HG03064 (cell line): ENCODE measurements at regions not wholly inside any gene's neighbourhood (a gene's known extent, or its start where the extent isn't known, plus 50 kb on each side); places are given as distances from the start of the nearest gene placed in this dataset.

Experiments
- ATAC-seq: cut with Tn5 transposase; IDR thresholded peaks from one replicate; pipeline ENCODE4 v1.9.1; 2021; ENCODE audit warnings: low read depth; ENCODE audit not compliant: unreplicated experiment

DNA sequence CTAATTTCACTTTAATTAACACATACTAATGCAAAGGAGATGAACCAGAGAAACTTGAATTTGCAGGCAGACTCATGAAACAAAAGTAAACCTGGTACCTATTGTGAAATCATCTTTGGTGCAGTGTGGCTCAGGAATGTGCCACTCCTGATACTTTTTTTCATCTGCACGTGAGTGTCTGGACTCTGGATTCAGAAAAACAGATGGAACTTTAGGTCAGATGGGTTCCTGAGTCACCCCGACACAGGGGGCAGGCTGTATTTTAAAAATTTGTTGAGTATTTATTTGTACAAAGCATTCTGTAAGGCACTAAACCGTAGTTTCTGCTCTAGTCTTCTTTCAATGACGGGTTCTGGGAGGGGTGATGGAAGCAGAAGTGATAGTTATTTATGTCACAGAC, 52.2 kb upstream of the TUT7 start:
- no peak for ATAC-seq

DNA sequence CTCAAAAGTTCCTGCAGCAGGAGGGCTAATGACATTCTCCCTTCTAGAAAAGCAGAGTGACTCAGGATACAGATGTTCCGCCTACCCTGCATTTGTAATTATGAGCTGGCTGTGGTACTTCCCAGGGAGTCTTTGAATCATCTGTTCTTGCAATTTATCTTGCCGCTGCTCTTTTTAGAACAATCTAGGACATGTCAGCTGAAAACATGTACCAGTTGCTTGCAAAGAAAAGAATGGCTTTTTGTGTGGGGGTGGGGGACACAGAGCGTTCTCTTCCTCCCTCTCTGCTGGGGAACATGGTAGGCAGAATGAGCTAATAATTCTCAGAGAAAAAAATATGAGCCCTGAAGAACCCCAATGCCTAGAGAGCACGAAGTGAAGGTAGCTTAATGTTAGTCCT, 51.7 kb upstream of the TUT7 start:
- ATAC-seq = no peak

DNA sequence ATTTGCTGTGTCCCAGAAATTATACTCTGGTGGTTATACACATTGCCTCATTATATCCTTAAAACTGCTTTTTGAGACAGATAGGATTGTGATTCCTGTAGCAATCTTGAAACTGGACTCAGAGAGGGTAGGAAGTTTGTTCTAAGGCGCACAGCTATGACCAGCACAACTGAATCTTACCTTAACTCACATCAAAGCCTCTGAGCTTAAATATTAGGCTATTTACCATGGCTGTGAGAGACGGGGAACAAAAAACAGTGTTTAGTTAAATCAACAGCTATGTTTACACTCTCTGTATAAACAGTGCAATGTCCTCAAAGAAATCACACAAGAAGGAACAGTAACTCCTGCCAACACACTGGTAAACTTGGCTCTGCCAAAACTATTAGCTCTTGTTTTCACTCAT, 50.9 kb upstream of the TUT7 start:
- no peak for ATAC-seq
